K562 (cell line): ENCODE measurements at regions not wholly inside any gene's neighbourhood (a gene's known extent, or its start where the extent isn't known, plus 50 kb on each side); places are given as distances from the start of the nearest gene placed in this dataset.
A peak's percentile ranks its signal among the peaks of the same experiment; 100 is the strongest.

Experiments
- ELF1 ChIP-seq: fragments of 200-800 bp; sonication (Bioruptor generic); IDR thresholded peaks from 2 replicates; pipeline ENCODE4 v1.6.1; 2016; ENCODE audit warnings: missing genetic modification characterization, missing compliant biosample characterization
- MCM2 ChIP-seq: fragments of 450-650 bp; IDR thresholded peaks from 2 replicates; pipeline ENCODE4 v1.6.1; 2017; ENCODE audit warnings: low read depth, mild to moderate bottlenecking
- SAP30 ChIP-seq: fragments of 200-600 bp; sonication (generic); IDR thresholded peaks from 2 replicates; pipeline ENCODE4 v1.6.1; 2012; ENCODE audit warnings: borderline replicate concordance, low read depth, mild to moderate bottlenecking, moderate library complexity, low read length, control low read depth, inconsistent platforms; ENCODE audit not compliant: insufficient read depth, poor library complexity, severe bottlenecking
- ZBTB11 ChIP-seq, 3 experiments: fragments of 200-800 bp in 1 of 3; fragments of 250-450 bp in 1 of 3; fragments of 450-650 bp in 1 of 3; sonication (Bioruptor Pico) in 1 of 3; sonication (Bioruptor generic) in 1 of 3; formaldehyde crosslinking in 1 of 3; IDR thresholded peaks; 2 replicates each; pipeline versions ENCODE4 v1.6.1 to v1.8.0; 2016 to 2022; ENCODE audit warnings: mild to moderate bottlenecking in 2 of 3, missing genetic modification characterization in 2 of 3, missing compliant biosample characterization in 1 of 3, moderate library complexity in 1 of 3
- ZNF324 ChIP-seq: fragments of 250-450 bp; sonication (Bioruptor Pico); IDR thresholded peaks from 2 replicates; pipeline ENCODE4 v1.4.0; 2020; ENCODE audit warnings: mild to moderate bottlenecking
- ZNF592 ChIP-seq: fragments of 450-650 bp; IDR thresholded peaks from 2 replicates; pipeline ENCODE4 v1.6.1; 2017; ENCODE audit warnings: antibody characterized with exemption, mild to moderate bottlenecking

- peak in 1 of 3 experiments; percentile 39; a peak in 1 of 6 replicates for TF ChIP-seq ZBTB11 (CRISPR knock-in tag; IDR thresholded peaks at IDR 0.05)
- 0 out of 2 replicates have a peak, but pooled peaks have one; percentile 3 for TF ChIP-seq ZNF324 (CRISPR knock-in tag)
- TF ChIP-seq MCM2, result 0 out of 2 replicates have a peak, but pooled peaks have one; percentile 12
- TF ChIP-seq ZNF592, result peak; percentile 10; the same call in 1 of the 2 replicates
- TF ChIP-seq SAP30, result no peak
- TF ChIP-seq ELF1 (tag), result peak; percentile 25; the same call in 1 of the 2 replicates
Measured at GRCh38 chr20:53678315-53678989, 84.8 kb upstream of the ZNF217 start (continued).
